Mesenchymal stem cell (in vitro differentiated cells and primary cell): ENCODE measurements at regions not wholly inside any gene's neighbourhood (a gene's known extent, or its start where the extent isn't known, plus 50 kb on each side); places are given as distances from the start of the nearest gene placed in this dataset.

Experiments used
- DNase-seq: peaks from one replicate; pipeline ENCODE4 v3.0.0-alpha.2; 2013
- H2AFZ ChIP-seq: one replicate; pipeline ENCODE4 v1.6.1; 2013; ENCODE audit warnings: low read depth, mild to moderate bottlenecking, control low read depth, inconsistent platforms, low read length, moderate library complexity
- H2AK5ac ChIP-seq: 2 replicates; pipeline ENCODE4 v1.6.1; 2013; ENCODE audit warnings: low read length, moderate library complexity, mild to moderate bottlenecking, inconsistent platforms; ENCODE audit not compliant: severe bottlenecking
- H2BK120ac ChIP-seq: one replicate; pipeline ENCODE4 v1.6.1; 2013; ENCODE audit warnings: low read depth, mild to moderate bottlenecking, inconsistent platforms, low read length, moderate library complexity
- H2BK12ac ChIP-seq, 2 experiments: one replicate each; pipeline ENCODE4 v1.6.1; 2013; ENCODE audit warnings: inconsistent platforms in 2 of 2, low read length in 2 of 2, mild to moderate bottlenecking in 2 of 2, moderate library complexity in 2 of 2, control low read depth in 1 of 2
- H2BK15ac ChIP-seq: one replicate; pipeline ENCODE4 v1.6.1; 2013; ENCODE audit warnings: mild to moderate bottlenecking, low read depth, inconsistent platforms; ENCODE audit not compliant: poor library complexity, severe bottlenecking
- H2BK5ac ChIP-seq: 2 replicates; pipeline ENCODE4 v1.6.1; 2013; ENCODE audit warnings: low read depth, mild to moderate bottlenecking, low read length, control low read depth, inconsistent platforms; ENCODE audit not compliant: poor library complexity, severe bottlenecking
- H3K14ac ChIP-seq, 2 experiments: one replicate each; pipeline ENCODE4 v1.6.1; 2013; ENCODE audit warnings: inconsistent platforms in 2 of 2, low read length in 2 of 2, control low read depth in 1 of 2, mild to moderate bottlenecking in 1 of 2, moderate library complexity in 1 of 2
- H3K18ac ChIP-seq, 2 experiments: one replicate each; pipeline ENCODE4 v1.6.1; 2013; ENCODE audit warnings: inconsistent platforms in 2 of 2, low read length in 2 of 2, control low read depth in 1 of 2, low read depth in 1 of 2, mild to moderate bottlenecking in 1 of 2
- H3K23ac ChIP-seq, 2 experiments: one replicate each; pipeline ENCODE4 v1.6.1; 2013; ENCODE audit warnings: inconsistent platforms in 2 of 2, low read length in 2 of 2, mild to moderate bottlenecking in 2 of 2, moderate library complexity in 2 of 2, control low read depth in 1 of 2
- H3K27ac ChIP-seq: 2 replicates; pipeline ENCODE4 v1.5.1; 2013; ENCODE audit warnings: mild to moderate bottlenecking, moderate library complexity, low read length, control low read depth, inconsistent platforms; ENCODE audit not compliant: poor library complexity, severe bottlenecking
- H3K27me3 ChIP-seq, 2 experiments: 2 replicates each; pipeline versions ENCODE4 v1.6.1 to v1.7.0; 2013; ENCODE audit warnings: low read length in 2 of 2, mild to moderate bottlenecking in 2 of 2, moderate library complexity in 2 of 2, control low read depth in 1 of 2, inconsistent platforms in 1 of 2; ENCODE audit not compliant: control insufficient read depth in 1 of 2, insufficient read depth in 1 of 2
- H3K36me3 ChIP-seq, 2 experiments: 2 replicates each; pipeline versions ENCODE4 v1.6.1 to v1.7.0; 2013; ENCODE audit warnings: low read length in 2 of 2, control low read depth in 1 of 2, inconsistent platforms in 1 of 2, low read depth in 1 of 2, mild to moderate bottlenecking in 1 of 2; ENCODE audit not compliant: insufficient read depth in 2 of 2, control insufficient read depth in 1 of 2
- H3K4ac ChIP-seq, 2 experiments: one replicate each; pipeline ENCODE4 v1.6.1; 2013; ENCODE audit warnings: inconsistent platforms in 2 of 2, low read length in 2 of 2, mild to moderate bottlenecking in 2 of 2, moderate library complexity in 2 of 2, control low read depth in 1 of 2, low read depth in 1 of 2
- H3K4me1 ChIP-seq: 2 replicates; pipeline ENCODE4 v1.6.1; 2013; ENCODE audit warnings: low read depth, low read length, control low read depth; ENCODE audit not compliant: control insufficient read depth, insufficient read depth
- H3K4me2 ChIP-seq: 2 replicates; pipeline ENCODE4 v1.6.1; 2013; ENCODE audit warnings: low read length, mild to moderate bottlenecking, inconsistent platforms; ENCODE audit not compliant: poor library complexity, severe bottlenecking
- H3K4me3 ChIP-seq, 2 experiments: 2 replicates each; pipeline versions ENCODE4 v1.5.1 to v1.7.0; 2013; ENCODE audit warnings: low read length in 2 of 2, mild to moderate bottlenecking in 2 of 2, control low read depth in 1 of 2, low read depth in 1 of 2; ENCODE audit not compliant: insufficient read depth in 1 of 2
- H3K79me1 ChIP-seq: replicated peaks from 2 replicates; pipeline ENCODE4 v1.6.1; 2013; ENCODE audit warnings: mild to moderate bottlenecking, control low read depth, low read length, inconsistent platforms; ENCODE audit not compliant: poor library complexity, severe bottlenecking
- H3K9ac ChIP-seq: 2 replicates; pipeline ENCODE4 v1.7.0; 2013; ENCODE audit warnings: mild to moderate bottlenecking, low read length, moderate library complexity
- H3K9me3 ChIP-seq: 2 replicates; pipeline ENCODE4 v1.7.0; 2013; ENCODE audit warnings: mild to moderate bottlenecking, low read length; ENCODE audit not compliant: control insufficient read depth
- H4K8ac ChIP-seq: one replicate; pipeline ENCODE4 v1.6.1; 2013; ENCODE audit warnings: inconsistent platforms, mild to moderate bottlenecking, low read length, moderate library complexity
- H4K91ac ChIP-seq: one replicate; pipeline ENCODE4 v1.6.1; 2013; ENCODE audit warnings: mild to moderate bottlenecking, low read length, inconsistent platforms
- WGBS: methylation state at CpG from one replicate; pipeline ENCODE4 v1.1.7; 2013; ENCODE audit warnings: mixed read lengths; 5-methylcytosine and 5-hydroxymethylcytosine counted together

DNA sequence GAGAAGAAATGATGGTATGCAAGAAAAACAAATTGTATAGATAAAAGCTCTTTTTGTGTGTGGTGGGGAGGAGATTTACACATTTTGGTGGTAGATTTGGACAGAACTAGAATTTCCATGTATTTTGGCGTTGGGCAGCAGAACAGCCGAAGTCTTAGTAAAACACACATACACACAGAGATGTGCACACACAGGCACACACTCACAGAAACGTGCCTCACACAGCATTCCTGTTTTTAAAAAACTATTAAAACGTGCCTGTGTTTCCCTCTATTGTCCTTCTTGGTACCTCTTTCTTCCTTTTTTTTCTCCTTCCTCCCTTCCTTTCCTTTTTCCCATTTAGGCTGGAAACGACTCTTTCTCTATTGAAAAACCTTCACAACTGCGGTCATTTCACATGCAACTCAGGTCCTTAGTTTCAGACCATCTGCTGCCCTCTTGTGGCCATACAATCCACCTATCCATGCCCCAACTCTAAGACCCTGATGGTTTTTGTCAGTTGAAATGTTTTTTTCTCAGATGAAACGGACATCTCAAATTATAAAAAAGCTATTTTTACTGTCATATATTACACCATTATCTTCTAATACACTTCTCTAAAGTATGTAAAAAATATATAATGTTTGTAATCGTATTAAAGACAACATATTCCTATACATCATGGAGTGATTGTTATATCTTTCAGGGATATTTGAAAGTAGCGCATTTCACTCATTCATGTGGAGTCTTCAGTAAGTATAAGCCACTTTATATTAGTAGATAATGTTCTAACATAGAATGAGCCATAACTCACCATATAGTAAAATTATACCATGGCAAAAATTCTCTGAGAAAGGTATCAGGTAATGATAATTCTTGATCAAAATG, 386.7 kb upstream of the NOVA1 start:
- Histone ChIP-seq H3K4ac (no peak overlapping the region), H3K14ac (no peak overlapping the region), H3K27me3 (no peaks in the 10 kb centered on the region), H2BK15ac (no peak overlapping the region), H3K27ac (no peak overlapping the region), H3K4me2 (no peak overlapping the region), H3K4me1 (no peaks in the 10 kb centered on the region), H2BK120ac (no peak overlapping the region), H3K23ac (no peak overlapping the region), H3K18ac (no peak overlapping the region), H2BK5ac (no peak overlapping the region), H3K9me3 (no peaks in the 10 kb centered on the region), H2BK12ac (no peak overlapping the region), H4K91ac (no peak overlapping the region), H3K79me1 (no peaks in the 10 kb centered on the region), H2AK5ac (no peak overlapping the region), H3K36me3 (no peaks in the 10 kb centered on the region), H4K8ac (no peak overlapping the region), H2AFZ (no peak overlapping the region), H3K4me3 (no peak overlapping the region), H3K9ac (peak overlapping the region; percentile 21)
- WGBS: 43% methylated on average over 6 of the region's 9 CpGs
- DNase-seq: peak; percentile 68

DNA sequence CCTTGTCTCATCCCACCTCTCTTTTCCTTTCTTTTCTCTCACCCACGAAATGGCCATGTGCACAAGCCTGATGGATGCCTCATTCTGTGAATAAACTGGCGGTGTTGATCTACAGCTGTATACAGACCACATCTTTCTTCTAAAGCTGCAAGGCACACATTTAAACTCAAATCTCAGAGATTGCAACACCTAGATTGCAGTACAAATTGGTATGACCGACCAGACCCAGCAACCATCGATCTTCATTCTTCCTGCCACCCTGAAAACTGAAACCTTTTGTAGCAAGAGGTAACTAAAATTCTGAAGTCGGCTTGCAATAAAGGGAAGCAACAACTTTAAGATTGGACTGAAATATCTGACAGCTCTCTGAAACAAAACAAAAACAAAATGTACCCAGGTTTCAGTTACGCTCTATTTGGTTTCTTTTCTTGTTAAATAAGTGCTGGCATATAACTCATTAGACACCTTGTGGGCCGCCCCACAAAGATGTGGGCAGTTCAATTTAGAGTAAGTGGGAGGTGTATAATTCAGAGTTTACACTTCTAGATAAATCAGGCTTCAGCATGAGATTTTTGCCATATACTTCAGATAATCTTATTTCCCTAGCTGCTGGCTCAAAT, 390.0 kb upstream of the NOVA1 start:
- H2BK15ac ChIP-seq: no peak overlapping the region
- no peak overlapping the region for H3K14ac ChIP-seq
- no peaks in the 10 kb centered on the region for H3K36me3 ChIP-seq
- H4K91ac ChIP-seq: no peak overlapping the region
- no peak overlapping the region for H2AFZ ChIP-seq
- no peak overlapping the region for H3K18ac ChIP-seq
- no peaks in the 10 kb centered on the region for H3K4me1 ChIP-seq
- no peak overlapping the region for H4K8ac ChIP-seq
- no peak overlapping the region for H3K4ac ChIP-seq
- H3K27ac ChIP-seq: no peak overlapping the region
- whole genome bisulfite sequencing: 78% methylated on average over 7 of the region's 7 CpGs
- H3K79me1 ChIP-seq: no peaks in the 10 kb centered on the region
- no peak for DNase-seq
- no peak overlapping the region for H3K4me3 ChIP-seq
- no peaks in the 10 kb centered on the region for H3K27me3 ChIP-seq
- no peak overlapping the region for H3K23ac ChIP-seq
- H2BK120ac ChIP-seq: no peak overlapping the region
- H3K9ac ChIP-seq: peak overlapping the region; percentile 16
- H3K4me2 ChIP-seq: no peak overlapping the region
- H2BK12ac ChIP-seq: no peak overlapping the region
- H3K9me3 ChIP-seq: no peaks in the 10 kb centered on the region
- H2AK5ac ChIP-seq: no peak overlapping the region
- no peak overlapping the region for H2BK5ac ChIP-seq

- DNase-seq: no peak
- H2BK12ac ChIP-seq: no peak overlapping the region
- H2BK15ac ChIP-seq: no peak overlapping the region
- no peak overlapping the region for H4K91ac ChIP-seq
- no peak overlapping the region for H2BK5ac ChIP-seq
- H3K9me3 ChIP-seq: no peaks in the 10 kb centered on the region
- H3K27ac ChIP-seq: no peak overlapping the region
- H3K4me1 ChIP-seq: no peaks in the 10 kb centered on the region
- H3K27me3 ChIP-seq: no peaks in the 10 kb centered on the region
- no peak overlapping the region for H2BK120ac ChIP-seq
- H3K23ac ChIP-seq: no peak overlapping the region
- no peak overlapping the region for H3K4me2 ChIP-seq
- H4K8ac ChIP-seq: no peak overlapping the region
- no peak overlapping the region for H3K14ac ChIP-seq
- no peak overlapping the region for H3K18ac ChIP-seq
- no peak overlapping the region for H2AFZ ChIP-seq
- H3K9ac ChIP-seq: no peak overlapping the region
- no peaks in the 10 kb centered on the region for H3K36me3 ChIP-seq
- no peak overlapping the region for H2AK5ac ChIP-seq
- no peaks in the 10 kb centered on the region for H3K79me1 ChIP-seq
- H3K4ac ChIP-seq: no peak overlapping the region
- H3K4me3 ChIP-seq: no peak overlapping the region
Measured at GRCh38 chr14:26990946-26991345, 393.1 kb upstream of the NOVA1 start.

GRCh38 chr14:26992403-26993115, 394.7 kb upstream of the NOVA1 start:
- Histone ChIP-seq H3K4ac (no peak overlapping the region), H2BK12ac (no peak overlapping the region), H3K14ac (no peak overlapping the region), H2BK5ac (no peak overlapping the region), H4K91ac (no peak overlapping the region), H3K4me1 (no peaks in the 10 kb centered on the region), H3K23ac (no peak overlapping the region), H3K36me3 (no peaks in the 10 kb centered on the region), H4K8ac (no peak overlapping the region), H3K27me3 (no peaks in the 10 kb centered on the region), H3K18ac (no peak overlapping the region), H3K9ac (peak overlapping the region; percentile 57), H3K4me3 (peak overlapping the region in 1 of 2 experiments; percentile 24), H3K79me1 (no peaks in the 10 kb centered on the region), H2BK120ac (no peak overlapping the region), H2AFZ (no peak overlapping the region), H2AK5ac (no peak overlapping the region), H3K27ac (no peak overlapping the region), H3K9me3 (no peaks in the 10 kb centered on the region), H2BK15ac (no peak overlapping the region), H3K4me2 (no peak overlapping the region)
- WGBS: 66% methylated on average over 2 of the region's 3 CpGs
- no peak for DNase-seq
